ENCODE measurements at regions not wholly inside any gene's neighbourhood (a gene's known extent, or its start where the extent isn't known, plus 50 kb on each side); places are given as distances from the start of the nearest gene placed in this dataset.
A peak's percentile ranks its signal among the peaks of the same experiment; 100 is the strongest.

DNA sequence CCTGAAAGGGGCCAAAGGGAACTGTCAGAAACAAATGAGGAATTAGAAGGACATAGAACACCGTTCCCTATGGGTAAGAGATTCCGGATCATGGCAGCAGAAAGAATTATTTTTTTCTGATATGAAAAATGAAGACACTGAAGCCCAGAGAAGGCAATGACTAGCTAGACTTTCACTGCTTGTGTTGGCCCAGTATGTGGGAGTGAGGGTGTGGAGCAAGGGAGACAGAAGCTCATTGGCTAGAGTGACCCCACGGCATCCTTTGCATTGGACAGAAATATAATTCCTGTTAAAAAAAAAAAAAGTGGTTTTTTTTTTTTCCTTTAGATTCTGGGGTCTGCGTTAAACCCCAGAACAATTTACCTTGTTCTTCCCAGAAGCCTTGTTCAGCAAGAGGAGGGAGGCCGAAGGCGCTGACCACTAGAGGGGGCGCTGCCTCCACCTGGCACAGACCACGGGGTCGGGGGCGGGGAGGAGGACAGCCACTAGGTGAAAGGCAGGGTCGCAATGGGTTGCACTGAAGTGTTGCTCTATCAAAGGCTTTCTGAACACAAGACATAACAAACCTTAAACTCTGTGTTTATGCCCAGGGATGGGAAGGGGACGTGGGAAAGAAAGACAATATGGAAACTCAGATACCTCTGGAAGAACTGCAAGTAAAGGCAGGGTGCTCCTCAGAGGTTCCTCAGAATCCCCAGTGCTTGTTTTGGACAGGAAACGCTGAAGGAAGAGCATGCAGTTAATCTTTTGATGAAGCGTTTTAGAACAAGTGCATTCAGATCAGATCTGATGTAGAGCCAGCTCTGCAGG is 156.8 kb downstream of the KCNA5 start:
- TF ChIP-seq, protein P1, sequence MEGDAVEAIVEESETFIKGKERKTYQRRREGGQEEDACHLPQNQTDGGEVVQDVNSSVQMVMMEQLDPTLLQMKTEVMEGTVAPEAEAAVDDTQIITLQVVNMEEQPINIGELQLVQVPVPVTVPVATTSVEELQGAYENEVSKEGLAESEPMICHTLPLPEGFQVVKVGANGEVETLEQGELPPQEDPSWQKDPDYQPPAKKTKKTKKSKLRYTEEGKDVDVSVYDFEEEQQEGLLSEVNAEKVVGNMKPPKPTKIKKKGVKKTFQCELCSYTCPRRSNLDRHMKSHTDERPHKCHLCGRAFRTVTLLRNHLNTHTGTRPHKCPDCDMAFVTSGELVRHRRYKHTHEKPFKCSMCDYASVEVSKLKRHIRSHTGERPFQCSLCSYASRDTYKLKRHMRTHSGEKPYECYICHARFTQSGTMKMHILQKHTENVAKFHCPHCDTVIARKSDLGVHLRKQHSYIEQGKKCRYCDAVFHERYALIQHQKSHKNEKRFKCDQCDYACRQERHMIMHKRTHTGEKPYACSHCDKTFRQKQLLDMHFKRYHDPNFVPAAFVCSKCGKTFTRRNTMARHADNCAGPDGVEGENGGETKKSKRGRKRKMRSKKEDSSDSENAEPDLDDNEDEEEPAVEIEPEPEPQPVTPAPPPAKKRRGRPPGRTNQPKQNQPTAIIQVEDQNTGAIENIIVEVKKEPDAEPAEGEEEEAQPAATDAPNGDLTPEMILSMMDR (IDR thresholded peaks at IDR 0.05), result peak; percentile 64
- TF ChIP-seq JUND (IDR thresholded peaks at IDR 0.05) (no peak), RAD21 (IDR thresholded peaks at IDR 0.05; ENCODE audit: low read length) (peak; percentile 67), TAF1 (IDR thresholded peaks at IDR 0.05; ENCODE audit: borderline replicate concordance, low read depth, low read length) (no peak), MEF2A (IDR thresholded peaks at IDR 0.05; ENCODE audit: borderline replicate concordance, low read depth) (no peak), EZH2phosphoT487 (IDR thresholded peaks at IDR 0.05; ENCODE audit: borderline replicate concordance, low read depth) (no peak), POLR2AphosphoS5 (IDR thresholded peaks at IDR 0.05; ENCODE audit: low read depth, low read length) (no peak), YY1 (IDR thresholded peaks at IDR 0.05; ENCODE audit: low read depth) (no peak), GATA2 (CRISPR knock-in tag; IDR thresholded peaks at IDR 0.05) (no peak), MXI1 (IDR thresholded peaks at IDR 0.05; ENCODE audit: low read depth, low read length) (no peak), GABPA (IDR thresholded peaks at IDR 0.05; ENCODE audit: low read depth) (no peak)
- TF ChIP-seq, protein P2, sequence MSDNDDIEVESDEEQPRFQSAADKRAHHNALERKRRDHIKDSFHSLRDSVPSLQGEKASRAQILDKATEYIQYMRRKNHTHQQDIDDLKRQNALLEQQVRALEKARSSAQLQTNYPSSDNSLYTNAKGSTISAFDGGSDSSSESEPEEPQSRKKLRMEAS (IDR thresholded peaks at IDR 0.05; ENCODE audit: low read depth), result no peak
- TF ChIP-seq, protein P3, sequence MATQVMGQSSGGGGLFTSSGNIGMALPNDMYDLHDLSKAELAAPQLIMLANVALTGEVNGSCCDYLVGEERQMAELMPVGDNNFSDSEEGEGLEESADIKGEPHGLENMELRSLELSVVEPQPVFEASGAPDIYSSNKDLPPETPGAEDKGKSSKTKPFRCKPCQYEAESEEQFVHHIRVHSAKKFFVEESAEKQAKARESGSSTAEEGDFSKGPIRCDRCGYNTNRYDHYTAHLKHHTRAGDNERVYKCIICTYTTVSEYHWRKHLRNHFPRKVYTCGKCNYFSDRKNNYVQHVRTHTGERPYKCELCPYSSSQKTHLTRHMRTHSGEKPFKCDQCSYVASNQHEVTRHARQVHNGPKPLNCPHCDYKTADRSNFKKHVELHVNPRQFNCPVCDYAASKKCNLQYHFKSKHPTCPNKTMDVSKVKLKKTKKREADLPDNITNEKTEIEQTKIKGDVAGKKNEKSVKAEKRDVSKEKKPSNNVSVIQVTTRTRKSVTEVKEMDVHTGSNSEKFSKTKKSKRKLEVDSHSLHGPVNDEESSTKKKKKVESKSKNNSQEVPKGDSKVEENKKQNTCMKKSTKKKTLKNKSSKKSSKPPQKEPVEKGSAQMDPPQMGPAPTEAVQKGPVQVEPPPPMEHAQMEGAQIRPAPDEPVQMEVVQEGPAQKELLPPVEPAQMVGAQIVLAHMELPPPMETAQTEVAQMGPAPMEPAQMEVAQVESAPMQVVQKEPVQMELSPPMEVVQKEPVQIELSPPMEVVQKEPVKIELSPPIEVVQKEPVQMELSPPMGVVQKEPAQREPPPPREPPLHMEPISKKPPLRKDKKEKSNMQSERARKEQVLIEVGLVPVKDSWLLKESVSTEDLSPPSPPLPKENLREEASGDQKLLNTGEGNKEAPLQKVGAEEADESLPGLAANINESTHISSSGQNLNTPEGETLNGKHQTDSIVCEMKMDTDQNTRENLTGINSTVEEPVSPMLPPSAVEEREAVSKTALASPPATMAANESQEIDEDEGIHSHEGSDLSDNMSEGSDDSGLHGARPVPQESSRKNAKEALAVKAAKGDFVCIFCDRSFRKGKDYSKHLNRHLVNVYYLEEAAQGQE (IDR thresholded peaks at IDR 0.05; ENCODE audit: low read depth, low read length), result no peak
- TF ChIP-seq, protein P4, sequence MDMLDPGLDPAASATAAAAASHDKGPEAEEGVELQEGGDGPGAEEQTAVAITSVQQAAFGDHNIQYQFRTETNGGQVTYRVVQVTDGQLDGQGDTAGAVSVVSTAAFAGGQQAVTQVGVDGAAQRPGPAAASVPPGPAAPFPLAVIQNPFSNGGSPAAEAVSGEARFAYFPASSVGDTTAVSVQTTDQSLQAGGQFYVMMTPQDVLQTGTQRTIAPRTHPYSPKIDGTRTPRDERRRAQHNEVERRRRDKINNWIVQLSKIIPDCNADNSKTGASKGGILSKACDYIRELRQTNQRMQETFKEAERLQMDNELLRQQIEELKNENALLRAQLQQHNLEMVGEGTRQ (IDR thresholded peaks at IDR 0.05; ENCODE audit: borderline replicate concordance, low read depth, low read length), result no peak
